Thyroid gland (tissue), 4 donors: ENCODE measurements at regions not wholly inside any gene's neighbourhood (a gene's known extent, or its start where the extent isn't known, plus 50 kb on each side); places are given as distances from the start of the nearest gene placed in this dataset.

Experiments used
- DNase-seq, 2 donors: peaks; one replicate each; pipeline ENCODE4 v3.0.0-alpha.2; 2019
- H3K27ac ChIP-seq, 3 donors: fragments of 200-600 bp; sonication (generic); 1 replicate in 2 of 3; 2 replicates in 1 of 3; pipeline ENCODE4 v1.5.1; 2016 to 2019; ENCODE audit warnings: mild to moderate bottlenecking in 1 of 3, moderate library complexity in 1 of 3
- H3K27me3 ChIP-seq: fragments of 200-600 bp; sonication (generic); one replicate; pipeline ENCODE4 v1.5.1; 2019
- H3K36me3 ChIP-seq, 2 donors: fragments of 200-600 bp; sonication (generic); one replicate each; pipeline ENCODE4 v1.5.1; 2016 to 2019
- H3K4me1 ChIP-seq, 2 donors: fragments of 200-600 bp; sonication (generic); one replicate each; pipeline ENCODE4 v1.5.1; 2017 to 2019
- H3K4me3 ChIP-seq, 3 donors: fragments of 200-600 bp; sonication (generic); replicated peaks in 1 of 3; 1 replicate in 2 of 3; 2 replicates in 1 of 3; pipeline ENCODE4 v1.5.1; 2016; ENCODE audit warnings: mild to moderate bottlenecking in 1 of 3
- H3K9me3 ChIP-seq: fragments of 200-600 bp; sonication (generic); one replicate; pipeline ENCODE4 v1.5.1; 2017
- CTCF ChIP-seq, 6 experiments: fragments of 200-600 bp in 3 of 6; fragments of 450-650 bp in 3 of 6; sonication (generic) in 3 of 6; IDR thresholded peaks; one replicate each; pipeline ENCODE4 v1.5.1; 2016 to 2019; ENCODE audit warnings: antibody characterized with exemption in 6 of 6, mild to moderate bottlenecking in 2 of 6, inconsistent platforms in 1 of 6, moderate library complexity in 1 of 6
- POLR2A ChIP-seq, 2 donors: fragments of 450-650 bp; IDR thresholded peaks; one replicate each; pipeline ENCODE4 v1.6.1; 2017; ENCODE audit warnings: antibody characterized with exemption in 2 of 2, mild to moderate bottlenecking in 2 of 2, moderate library complexity in 1 of 2
- WGBS, 2 donors: methylation state at CpG; one replicate each; pipeline ENCODE4 v1.1.5; 2017; 5-methylcytosine and 5-hydroxymethylcytosine counted together
- intact Hi-C: fragments of 100-400 bp; cut with DNase I; formaldehyde crosslinking; loops from one replicate; pipeline ENCODE4 v1.15.1; 2023

- H3K4me1 ChIP-seq = no peaks in the 10 kb centered on the region
- TF ChIP-seq CTCF (IDR thresholded peaks at IDR 0.05) (no peak), POLR2A (IDR thresholded peaks at IDR 0.05) (no peak)
- intact Hi-C loops = no loop called here
- H3K9me3 ChIP-seq = no peaks in the 10 kb centered on the region
- DNase-seq = no peak
- H3K27ac ChIP-seq = no peak overlapping the region
- H3K27me3 ChIP-seq = no peaks in the 10 kb centered on the region
- no peaks in the 10 kb centered on the region for H3K36me3 ChIP-seq
- H3K4me3 ChIP-seq = no peak overlapping the region
Observed at GRCh38 chr20:11048739-11049138, 374.9 kb upstream of the JAG1 start.

- Histone ChIP-seq H3K27ac (no peak overlapping the region), H3K36me3 (no peaks in the 10 kb centered on the region), H3K4me1 (no peaks in the 10 kb centered on the region), H3K27me3 (no peaks in the 10 kb centered on the region), H3K9me3 (no peaks in the 10 kb centered on the region), H3K4me3 (no peak overlapping the region)
- 82 to 87% methylated on average over 2 of the region's 2 CpGs for WGBS, 2 donors
- intact Hi-C loops = no loop called here
- no peak for TF ChIP-seq CTCF (IDR thresholded peaks at IDR 0.05)
- no peak for TF ChIP-seq POLR2A (IDR thresholded peaks at IDR 0.05)
- no peak for DNase-seq
Observed at GRCh38 chr20:11050350-11050749, 376.6 kb upstream of the JAG1 start.

- WGBS, 2 donors = 74 to 90% methylated on average over 3 of the region's 3 CpGs
- intact Hi-C loops = no loop called here
- DNase-seq = no peak
- no peaks in the 10 kb centered on the region for H3K9me3 ChIP-seq
- no peak overlapping the region for H3K4me3 ChIP-seq
- H3K27me3 ChIP-seq = no peaks in the 10 kb centered on the region
- no peaks in the 10 kb centered on the region for H3K36me3 ChIP-seq
- TF ChIP-seq POLR2A (IDR thresholded peaks at IDR 0.05) (no peak), CTCF (IDR thresholded peaks at IDR 0.05) (no peak)
- H3K4me1 ChIP-seq = no peaks in the 10 kb centered on the region
- no peak overlapping the region for H3K27ac ChIP-seq
Observed at GRCh38 chr20:11051136-11051535, 377.3 kb upstream of the JAG1 start.

GRCh38 chr20:11053310-11053709 is 379.5 kb upstream of the JAG1 start:
- Histone ChIP-seq H3K36me3 (no peaks in the 10 kb centered on the region), H3K27ac (no peak overlapping the region), H3K9me3 (no peaks in the 10 kb centered on the region), H3K4me3 (no peak overlapping the region), H3K27me3 (no peaks in the 10 kb centered on the region), H3K4me1 (no peaks in the 10 kb centered on the region)
- DNase-seq = no peak
- no peak for TF ChIP-seq POLR2A (IDR thresholded peaks at IDR 0.05)
- TF ChIP-seq CTCF (IDR thresholded peaks at IDR 0.05) = no peak
- intact Hi-C loops = no loop called here

GRCh38 chr20:11054266-11054993 is 380.6 kb upstream of the JAG1 start:
- Histone ChIP-seq H3K27me3 (no peaks in the 10 kb centered on the region), H3K4me1 (no peaks in the 10 kb centered on the region), H3K27ac (no peak overlapping the region), H3K36me3 (no peaks in the 10 kb centered on the region), H3K4me3 (no peak overlapping the region), H3K9me3 (no peaks in the 10 kb centered on the region)
- 84 to 86% methylated on average over 8 of the region's 8 CpGs for WGBS, 2 donors
- TF ChIP-seq POLR2A (IDR thresholded peaks at IDR 0.05) (no peak), CTCF (IDR thresholded peaks at IDR 0.05) (no peak)
- intact Hi-C loops = no loop called here
- DNase-seq = no peak
